ENCODE measurements at regions not wholly inside any gene's neighbourhood (a gene's known extent, or its start where the extent isn't known, plus 50 kb on each side); places are given as distances from the start of the nearest gene placed in this dataset.

DNA sequence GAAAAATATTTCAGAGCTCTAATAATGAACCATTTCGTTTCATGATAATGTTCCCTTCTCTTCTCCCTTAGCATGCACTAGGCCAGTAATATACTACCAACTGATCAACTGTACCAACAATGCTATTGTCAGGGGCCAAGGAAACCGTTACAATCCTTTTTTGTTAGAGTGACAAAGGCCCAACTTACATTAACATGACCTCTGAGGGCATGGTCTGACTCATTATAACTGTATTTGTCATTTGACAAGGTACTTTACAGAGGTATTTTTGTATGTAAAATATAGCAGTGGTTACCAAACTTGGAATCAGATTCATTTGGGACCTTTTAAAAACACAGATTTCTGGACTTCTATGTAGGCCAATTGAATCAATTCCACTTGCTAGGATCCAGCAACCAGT is 102.6 kb upstream of the RRP15 start:
- Histone ChIP-seq H3K4me3 (ENCODE audit: low read depth, low read length) (no peak overlapping the region), H3K36me3 (ENCODE audit: control insufficient read depth, insufficient read depth, low read length) (no peaks in the 10 kb centered on the region), H3K27me3 (ENCODE audit: control insufficient read depth, insufficient read depth, low read length) (no peaks in the 10 kb centered on the region), H3K9me3 (ENCODE audit: control insufficient read depth in 2 of 2, low read length in 2 of 2) (no peaks in the 10 kb centered on the region), H3K4me1 (ENCODE audit: control insufficient read depth, insufficient read depth, low read length, poor library complexity, severe bottlenecking) (no peaks in the 10 kb centered on the region), H3K27ac (ENCODE audit: insufficient read depth, low read length, poor library complexity, severe bottlenecking) (no peak overlapping the region)
- Mint-ChIP-seq H3K27me3 (no peaks in the 10 kb centered on the region), H3K4me3 (no peak overlapping the region), H3K9me3 (no peaks in the 10 kb centered on the region), H3K27ac (no peak overlapping the region), H3K36me3 (no peaks in the 10 kb centered on the region), H3K4me1 (no peaks in the 10 kb centered on the region)
- ATAC-seq (ENCODE audit: low read depth in 2 of 2) (no peak), DNase-seq (no peak)

DNA sequence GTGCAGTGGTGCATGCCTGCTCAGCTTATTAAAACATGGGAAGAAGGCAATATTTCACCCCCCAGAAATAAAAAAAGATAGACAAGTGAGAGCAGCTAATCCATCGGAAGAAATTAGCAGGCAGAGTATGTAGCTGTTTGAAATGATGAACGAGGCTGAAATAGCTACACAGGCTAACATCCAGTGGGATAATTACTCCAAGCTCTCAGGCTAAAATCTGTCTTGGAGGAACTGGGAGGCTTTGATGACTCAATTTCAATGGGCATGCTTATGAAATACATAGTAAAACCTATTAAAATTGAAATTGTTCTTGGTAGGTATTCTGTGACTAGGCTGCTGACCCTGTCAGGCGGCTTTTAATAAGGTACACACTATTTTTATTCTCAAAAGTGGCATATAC is 84.1 kb upstream of the RRP15 start:
- Mint-ChIP-seq H3K36me3 (no peaks in the 10 kb centered on the region), H3K27me3 (no peaks in the 10 kb centered on the region), H3K27ac (no peak overlapping the region), H3K9me3 (peaks cover 0 to 5% (median 0%) of the 10 kb centered on the region in 7 donors), H3K4me3 (no peak overlapping the region), H3K4me1 (no peaks in the 10 kb centered on the region)
- Histone ChIP-seq H3K4me1 (ENCODE audit: control insufficient read depth, insufficient read depth, low read length, poor library complexity, severe bottlenecking) (no peaks in the 10 kb centered on the region), H3K9me3 (ENCODE audit: control insufficient read depth in 2 of 2, low read length in 2 of 2) (no peaks in the 10 kb centered on the region), H3K4me3 (ENCODE audit: low read depth, low read length) (no peak overlapping the region), H3K27ac (ENCODE audit: insufficient read depth, low read length, poor library complexity, severe bottlenecking) (no peak overlapping the region), H3K36me3 (ENCODE audit: control insufficient read depth, insufficient read depth, low read length) (no peaks in the 10 kb centered on the region), H3K27me3 (ENCODE audit: control insufficient read depth, insufficient read depth, low read length) (no peaks in the 10 kb centered on the region)
- ATAC-seq (ENCODE audit: low read depth in 2 of 2), result no peak
- no peak for DNase-seq

DNA sequence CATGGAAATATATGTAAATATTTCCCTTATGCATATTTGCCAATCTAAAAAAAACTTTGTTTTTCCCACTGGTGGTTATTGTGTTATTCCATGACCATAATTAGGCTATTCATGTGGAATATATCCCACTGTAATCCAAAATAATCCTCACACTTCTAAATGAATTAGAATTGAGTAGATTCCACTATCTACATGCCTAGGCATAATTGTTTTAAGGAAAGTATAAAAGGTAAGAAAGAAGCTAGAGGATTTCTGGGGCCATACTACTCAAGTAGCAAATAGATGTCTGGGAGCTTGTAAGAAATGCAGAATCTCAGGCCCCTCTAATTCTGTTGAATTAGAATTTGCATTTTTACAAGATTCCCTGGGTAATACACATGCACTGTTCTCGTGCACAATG is 83.5 kb upstream of the RRP15 start:
- Mint-ChIP-seq H3K27me3 (no peaks in the 10 kb centered on the region), H3K4me1 (no peaks in the 10 kb centered on the region), H3K36me3 (no peaks in the 10 kb centered on the region), H3K9me3 (peaks cover 0 to 5% (median 0%) of the 10 kb centered on the region in 7 donors), H3K27ac (no peak overlapping the region), H3K4me3 (no peak overlapping the region)
- no peaks in the 10 kb centered on the region for H3K4me1 ChIP-seq (ENCODE audit: control insufficient read depth, insufficient read depth, low read length, poor library complexity, severe bottlenecking)
- no peak overlapping the region for H3K27ac ChIP-seq (ENCODE audit: insufficient read depth, low read length, poor library complexity, severe bottlenecking)
- no peak overlapping the region for H3K4me3 ChIP-seq (ENCODE audit: low read depth, low read length)
- DNase-seq (no peak), ATAC-seq (ENCODE audit: low read depth in 2 of 2) (no peak)
- H3K27me3 ChIP-seq (ENCODE audit: control insufficient read depth, insufficient read depth, low read length), result no peaks in the 10 kb centered on the region
- H3K9me3 ChIP-seq (ENCODE audit: control insufficient read depth in 2 of 2, low read length in 2 of 2), result no peaks in the 10 kb centered on the region
- no peaks in the 10 kb centered on the region for H3K36me3 ChIP-seq (ENCODE audit: control insufficient read depth, insufficient read depth, low read length)

DNA sequence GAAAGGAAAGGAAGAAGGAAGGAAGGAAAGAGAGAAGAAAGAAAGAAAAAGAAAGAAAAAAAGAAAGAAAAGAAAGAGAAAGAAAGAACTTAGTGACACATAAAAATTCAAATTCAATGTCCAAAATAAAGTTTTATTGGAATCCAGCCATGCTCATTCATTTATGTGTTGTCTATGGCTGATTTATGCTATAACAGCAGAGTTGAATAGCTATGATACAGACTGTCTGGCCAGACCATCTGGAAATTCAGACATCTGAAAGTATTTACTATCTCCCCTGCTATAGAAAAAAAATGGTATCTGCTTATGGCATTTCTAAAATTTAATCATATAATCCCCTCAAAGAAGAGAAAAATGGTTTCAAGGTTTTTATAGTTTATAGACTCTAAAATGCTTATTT is 79.4 kb upstream of the RRP15 start:
- Mint-ChIP-seq H3K27me3 (no peaks in the 10 kb centered on the region), H3K36me3 (no peaks in the 10 kb centered on the region), H3K27ac (no peak overlapping the region), H3K4me3 (no peak overlapping the region), H3K9me3 (peaks cover 0 to 5% (median 0%) of the 10 kb centered on the region in 7 donors), H3K4me1 (no peaks in the 10 kb centered on the region)
- Histone ChIP-seq H3K27me3 (ENCODE audit: control insufficient read depth, insufficient read depth, low read length) (no peaks in the 10 kb centered on the region), H3K9me3 (ENCODE audit: control insufficient read depth in 2 of 2, low read length in 2 of 2) (no peaks in the 10 kb centered on the region), H3K36me3 (ENCODE audit: control insufficient read depth, insufficient read depth, low read length) (no peaks in the 10 kb centered on the region), H3K27ac (ENCODE audit: insufficient read depth, low read length, poor library complexity, severe bottlenecking) (no peak overlapping the region), H3K4me1 (ENCODE audit: control insufficient read depth, insufficient read depth, low read length, poor library complexity, severe bottlenecking) (no peaks in the 10 kb centered on the region), H3K4me3 (ENCODE audit: low read depth, low read length) (no peak overlapping the region)
- DNase-seq (no peak), ATAC-seq (ENCODE audit: low read depth in 2 of 2) (no peak)

DNA sequence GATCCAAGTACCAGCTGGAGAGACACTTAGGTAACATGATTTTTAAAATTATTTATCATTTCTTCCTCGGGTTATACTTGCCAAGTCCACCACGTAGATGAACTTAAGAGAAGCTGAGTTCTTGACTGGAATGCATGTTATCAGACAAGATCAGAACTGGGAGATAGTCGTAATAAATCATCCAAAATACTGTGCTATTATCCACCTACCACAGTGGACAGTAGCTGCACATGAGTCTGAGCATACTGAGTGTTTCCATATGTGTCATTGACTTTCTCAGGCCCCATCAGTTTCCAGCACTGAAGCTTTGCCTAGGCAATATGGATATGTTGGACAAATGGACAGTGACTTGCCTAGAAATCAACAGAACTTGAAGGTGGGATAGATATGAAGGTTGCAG is 77.9 kb upstream of the RRP15 start:
- no peak for DNase-seq
- H3K27me3 ChIP-seq (ENCODE audit: control insufficient read depth, insufficient read depth, low read length), result no peaks in the 10 kb centered on the region
- Mint-ChIP-seq H3K9me3 (peaks cover 0 to 5% (median 0%) of the 10 kb centered on the region in 7 donors), H3K27ac (no peak overlapping the region), H3K4me1 (no peaks in the 10 kb centered on the region), H3K36me3 (no peaks in the 10 kb centered on the region), H3K4me3 (no peak overlapping the region), H3K27me3 (no peaks in the 10 kb centered on the region)
- no peaks in the 10 kb centered on the region for H3K4me1 ChIP-seq (ENCODE audit: control insufficient read depth, insufficient read depth, low read length, poor library complexity, severe bottlenecking)
- H3K36me3 ChIP-seq (ENCODE audit: control insufficient read depth, insufficient read depth, low read length), result no peaks in the 10 kb centered on the region
- no peaks in the 10 kb centered on the region for H3K9me3 ChIP-seq (ENCODE audit: control insufficient read depth in 2 of 2, low read length in 2 of 2)
- no peak overlapping the region for H3K4me3 ChIP-seq (ENCODE audit: low read depth, low read length)
- no peak for ATAC-seq (ENCODE audit: low read depth in 2 of 2)
- no peak overlapping the region for H3K27ac ChIP-seq (ENCODE audit: insufficient read depth, low read length, poor library complexity, severe bottlenecking)

DNA sequence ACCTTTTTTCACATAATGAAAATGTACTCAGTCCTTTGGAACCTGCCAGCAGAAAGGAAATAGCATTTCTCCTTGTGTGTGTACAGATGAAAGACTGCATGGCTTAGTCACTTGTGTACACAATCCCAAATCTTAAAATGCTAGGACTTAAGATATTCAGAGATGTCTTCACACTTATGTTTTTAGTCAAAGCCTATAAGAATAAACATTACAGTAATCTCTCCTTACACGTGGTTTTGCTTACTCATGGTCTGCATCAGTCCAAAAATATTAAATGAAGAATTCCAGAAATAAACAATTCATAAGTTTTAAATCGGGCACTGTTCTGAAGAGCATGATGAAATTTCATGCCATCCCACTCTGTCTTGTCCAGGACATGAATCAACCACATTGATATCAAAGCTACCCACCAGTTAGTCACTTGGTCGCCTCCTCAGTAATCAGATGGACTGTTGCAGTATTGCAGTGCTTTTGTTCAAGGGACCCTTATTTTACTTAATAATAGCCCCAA is 75.7 kb upstream of the RRP15 start:
- ATAC-seq (ENCODE audit: low read depth in 2 of 2) (no peak), DNase-seq (no peak)
- peaks cover 4% of the 10 kb centered on the region for H3K27me3 Mint-ChIP-seq

DNA sequence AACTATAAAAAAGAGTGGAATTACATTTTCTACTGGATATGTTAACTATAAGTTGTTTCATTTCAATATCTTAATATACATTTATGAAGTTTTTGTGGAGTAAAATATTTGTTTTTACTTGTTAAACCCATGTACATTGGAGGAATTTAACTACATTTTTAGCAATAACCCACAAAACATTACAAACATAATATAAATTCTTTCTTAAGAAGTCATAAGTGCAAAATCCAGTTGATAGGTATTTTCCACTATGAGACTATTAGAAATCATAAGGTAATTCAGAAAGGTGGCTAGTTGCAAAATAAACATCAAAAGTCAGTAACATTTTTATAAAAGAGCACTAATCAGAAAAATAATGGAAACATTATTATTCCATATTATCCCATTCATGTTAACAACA is 73.9 kb upstream of the RRP15 start:
- no peaks in the 10 kb centered on the region for H3K36me3 Mint-ChIP-seq
- peaks cover 4% of the 10 kb centered on the region for H3K27me3 Mint-ChIP-seq
- Histone ChIP-seq H3K27ac (ENCODE audit: insufficient read depth, low read length, poor library complexity, severe bottlenecking) (no peak overlapping the region), H3K9me3 (ENCODE audit: control insufficient read depth in 2 of 2, low read length in 2 of 2) (no peaks in the 10 kb centered on the region), H3K27me3 (ENCODE audit: control insufficient read depth, insufficient read depth, low read length) (no peaks in the 10 kb centered on the region), H3K36me3 (ENCODE audit: control insufficient read depth, insufficient read depth, low read length) (no peaks in the 10 kb centered on the region), H3K4me1 (ENCODE audit: control insufficient read depth, insufficient read depth, low read length, poor library complexity, severe bottlenecking) (no peaks in the 10 kb centered on the region), H3K4me3 (ENCODE audit: low read depth, low read length) (no peak overlapping the region)
- ATAC-seq (ENCODE audit: low read depth in 2 of 2) (no peak), DNase-seq (no peak)
- no peak overlapping the region for H3K27ac Mint-ChIP-seq
- no peak overlapping the region for H3K4me3 Mint-ChIP-seq
- H3K4me1 Mint-ChIP-seq, result no peaks in the 10 kb centered on the region
- no peaks in the 10 kb centered on the region for H3K9me3 Mint-ChIP-seq

More for the DNA sequence above, 75.7 kb upstream of the RRP15 start:
- H3K4me3 Mint-ChIP-seq, result no peak overlapping the region
- H3K27ac Mint-ChIP-seq, result no peak overlapping the region
- no peak overlapping the region for H3K4me3 ChIP-seq (ENCODE audit: low read depth, low read length)
- H3K4me1 ChIP-seq (ENCODE audit: control insufficient read depth, insufficient read depth, low read length, poor library complexity, severe bottlenecking), result no peaks in the 10 kb centered on the region
- H3K9me3 Mint-ChIP-seq, result peaks cover 0 to under 1% (median 0%) of the 10 kb centered on the region in 7 donors
- no peaks in the 10 kb centered on the region for H3K27me3 ChIP-seq (ENCODE audit: control insufficient read depth, insufficient read depth, low read length)
- no peak overlapping the region for H3K27ac ChIP-seq (ENCODE audit: insufficient read depth, low read length, poor library complexity, severe bottlenecking)
- no peaks in the 10 kb centered on the region for H3K9me3 ChIP-seq (ENCODE audit: control insufficient read depth in 2 of 2, low read length in 2 of 2)
- no peaks in the 10 kb centered on the region for H3K36me3 Mint-ChIP-seq
- no peaks in the 10 kb centered on the region for H3K36me3 ChIP-seq (ENCODE audit: control insufficient read depth, insufficient read depth, low read length)
- H3K4me1 Mint-ChIP-seq, result no peaks in the 10 kb centered on the region

DNA sequence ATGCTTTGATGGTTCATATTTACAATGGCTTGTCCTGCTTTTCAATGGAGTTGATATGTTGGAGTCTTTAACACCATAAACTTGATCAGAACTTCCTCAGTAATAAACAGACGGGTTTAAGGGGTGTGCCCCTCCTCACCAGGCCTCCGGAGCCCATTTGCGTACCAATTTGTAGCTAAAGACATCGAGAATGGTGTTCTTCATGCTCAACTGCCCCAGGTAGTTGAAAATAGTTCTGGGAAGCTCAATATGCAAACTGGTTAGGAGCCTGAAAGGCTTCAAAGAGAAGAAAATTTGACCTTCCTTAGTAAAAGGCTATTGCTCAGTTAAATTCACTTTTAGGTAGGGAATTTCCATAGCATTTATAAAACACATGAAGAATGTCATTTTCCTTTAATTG is 68.1 kb upstream of the RRP15 start:
- Histone ChIP-seq H3K36me3 (ENCODE audit: control insufficient read depth, insufficient read depth, low read length) (no peaks in the 10 kb centered on the region), H3K4me3 (ENCODE audit: low read depth, low read length) (no peak overlapping the region), H3K4me1 (ENCODE audit: control insufficient read depth, insufficient read depth, low read length, poor library complexity, severe bottlenecking) (no peaks in the 10 kb centered on the region), H3K27ac (ENCODE audit: insufficient read depth, low read length, poor library complexity, severe bottlenecking) (no peak overlapping the region), H3K9me3 (ENCODE audit: control insufficient read depth in 2 of 2, low read length in 2 of 2) (no peaks in the 10 kb centered on the region), H3K27me3 (ENCODE audit: control insufficient read depth, insufficient read depth, low read length) (no peaks in the 10 kb centered on the region)
- no peak for DNase-seq
- H3K36me3 Mint-ChIP-seq, result no peaks in the 10 kb centered on the region
- H3K27ac Mint-ChIP-seq, result no peak overlapping the region
- no peaks in the 10 kb centered on the region for H3K4me1 Mint-ChIP-seq
- H3K27me3 Mint-ChIP-seq, result peaks cover 4% of the 10 kb centered on the region
- no peaks in the 10 kb centered on the region for H3K9me3 Mint-ChIP-seq
- ATAC-seq (ENCODE audit: low read depth in 2 of 2), result no peak
- no peak overlapping the region for H3K4me3 Mint-ChIP-seq
